ENCODE measurements at regions not wholly inside any gene's neighbourhood (a gene's known extent, or its start where the extent isn't known, plus 50 kb on each side); places are given as distances from the start of the nearest gene placed in this dataset.

- WGBS (ENCODE audit: insufficient coverage): 90% methylated on average over 9 of the region's 9 CpGs
- TF ChIP-seq CTCF (IDR thresholded peaks at IDR 0.05): no peak
- Mint-ChIP-seq H3K4me1 (peaks cover 7% of the 10 kb centered on the region), H3K27ac (no peak overlapping the region), H3K4me3 (no peak overlapping the region), H3K27me3 (ENCODE audit: low read depth in 3 of 3) (peaks cover 5 to 9% (median 8%) of the 10 kb centered on the region in 3 donors), H3K36me3 (no peaks in the 10 kb centered on the region), H3K9me3 (peaks cover 0 to 12% (median 3%) of the 10 kb centered on the region in 7 donors)
- H3K79me2 ChIP-seq (ENCODE audit: insufficient read depth, low read length): no peaks in the 10 kb centered on the region
- H3K27me3 ChIP-seq (ENCODE audit: control insufficient read depth in 2 of 2, insufficient read depth in 2 of 2, low read length in 2 of 2): no peaks in the 10 kb centered on the region
- DNase-seq: no peak
- H3K9me3 ChIP-seq (replicated peaks in 1 of 2; ENCODE audit: control insufficient read depth in 1 of 2, insufficient read depth in 1 of 2, low read length in 2 of 2): no peaks in the 10 kb centered on the region
- H3K9ac ChIP-seq (ENCODE audit: insufficient read depth, low read length, poor library complexity, severe bottlenecking): no peak overlapping the region
- no peaks in the 10 kb centered on the region for H4K20me1 ChIP-seq (ENCODE audit: insufficient read depth, low read length)
- H3K4me3 ChIP-seq (replicated peaks in 1 of 3; ENCODE audit: low read depth in 2 of 3, low read length in 3 of 3): no peak overlapping the region
- no peak overlapping the region for H3K4me2 ChIP-seq (replicated peaks; ENCODE audit: extremely low read depth, low read length, poor library complexity, severe bottlenecking)
- H3K27ac ChIP-seq (ENCODE audit: low read depth in 1 of 2, low read length in 2 of 2): no peak overlapping the region
- H3K36me3 ChIP-seq (replicated peaks in 1 of 2; ENCODE audit: control insufficient read depth in 1 of 2, insufficient read depth in 2 of 2, low read length in 2 of 2): no peaks in the 10 kb centered on the region
- no peak overlapping the region for H2AFZ ChIP-seq (ENCODE audit: insufficient read depth, low read depth, low read length, poor library complexity, severe bottlenecking)
- intact Hi-C loops (cut with micrococcal nuclease): no loop called here
- no peaks in the 10 kb centered on the region for H3K4me1 ChIP-seq (ENCODE audit: control insufficient read depth in 1 of 2, insufficient read depth in 2 of 2, low read length in 2 of 2)
Measured at GRCh38 chr11:45553383-45553936, 112.0 kb downstream of the CHST1 start.

DNA sequence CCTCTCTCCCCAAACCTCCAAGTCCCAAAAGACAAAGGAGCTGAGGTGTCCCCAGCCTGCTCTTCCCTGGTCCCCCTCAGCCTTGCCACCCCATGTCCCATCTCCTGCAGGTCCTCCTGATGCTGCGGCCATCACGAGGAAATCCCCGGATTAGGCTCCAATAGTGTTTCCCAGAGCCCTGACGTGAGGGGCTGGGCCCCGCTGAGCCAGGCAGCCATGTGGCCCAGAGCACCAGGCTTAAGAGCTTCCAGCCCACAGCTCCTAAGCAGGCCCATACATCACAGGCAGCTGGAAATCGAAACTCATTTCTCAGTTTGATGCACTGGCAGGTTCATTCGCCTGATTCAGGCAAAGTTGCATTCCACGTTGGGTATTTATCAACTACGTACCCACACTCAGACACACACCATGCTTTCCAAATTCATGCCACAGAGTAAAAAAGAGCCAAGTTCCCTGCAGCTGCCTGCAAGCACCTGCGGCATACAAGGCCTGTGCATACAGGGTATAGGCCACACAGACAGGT is 114.2 kb downstream of the CHST1 start:
- Histone ChIP-seq H3K4me3 (replicated peaks in 1 of 3; ENCODE audit: low read depth in 2 of 3, low read length in 3 of 3) (no peak overlapping the region), H3K4me2 (replicated peaks; ENCODE audit: extremely low read depth, low read length, poor library complexity, severe bottlenecking) (no peak overlapping the region), H3K9me3 (replicated peaks in 1 of 2; ENCODE audit: control insufficient read depth in 1 of 2, insufficient read depth in 1 of 2, low read length in 2 of 2) (no peaks in the 10 kb centered on the region), H4K20me1 (ENCODE audit: insufficient read depth, low read length) (no peaks in the 10 kb centered on the region), H3K9ac (ENCODE audit: insufficient read depth, low read length, poor library complexity, severe bottlenecking) (no peak overlapping the region), H2AFZ (ENCODE audit: insufficient read depth, low read depth, low read length, poor library complexity, severe bottlenecking) (no peak overlapping the region), H3K4me1 (ENCODE audit: control insufficient read depth in 1 of 2, insufficient read depth in 2 of 2, low read length in 2 of 2) (no peaks in the 10 kb centered on the region), H3K27me3 (ENCODE audit: control insufficient read depth in 2 of 2, insufficient read depth in 2 of 2, low read length in 2 of 2) (no peaks in the 10 kb centered on the region), H3K79me2 (ENCODE audit: insufficient read depth, low read length) (no peaks in the 10 kb centered on the region), H3K27ac (ENCODE audit: low read depth in 1 of 2, low read length in 2 of 2) (no peak overlapping the region), H3K36me3 (replicated peaks in 1 of 2; ENCODE audit: control insufficient read depth in 1 of 2, insufficient read depth in 2 of 2, low read length in 2 of 2) (no peaks in the 10 kb centered on the region)
- Mint-ChIP-seq H3K4me1 (no peaks in the 10 kb centered on the region), H3K4me3 (no peak overlapping the region), H3K27ac (peak overlapping the region in 1 of 7 donors; percentile 23), H3K9me3 (peaks cover 0 to 3% (median 0%) of the 10 kb centered on the region in 7 donors), H3K27me3 (ENCODE audit: low read depth in 3 of 3) (peaks cover 6 to 13% (median 7%) of the 10 kb centered on the region in 3 donors), H3K36me3 (no peaks in the 10 kb centered on the region)
- no peak for DNase-seq
- 91% methylated on average over 9 of the region's 10 CpGs for WGBS (ENCODE audit: insufficient coverage)
- intact Hi-C loops (cut with micrococcal nuclease): no loop called here
- no peak for TF ChIP-seq CTCF (IDR thresholded peaks at IDR 0.05)
